ENCODE measurements at regions not wholly inside any gene's neighbourhood (a gene's known extent, or its start where the extent isn't known, plus 50 kb on each side); places are given as distances from the start of the nearest gene placed in this dataset.

- no peak for TF ChIP-seq POLR2AphosphoS5 (IDR thresholded peaks at IDR 0.05)
- TF ChIP-seq EP300 (IDR thresholded peaks at IDR 0.05): no peak
- no peak for TF ChIP-seq POLR2A (IDR thresholded peaks at IDR 0.05)
- TF ChIP-seq, protein P1, sequence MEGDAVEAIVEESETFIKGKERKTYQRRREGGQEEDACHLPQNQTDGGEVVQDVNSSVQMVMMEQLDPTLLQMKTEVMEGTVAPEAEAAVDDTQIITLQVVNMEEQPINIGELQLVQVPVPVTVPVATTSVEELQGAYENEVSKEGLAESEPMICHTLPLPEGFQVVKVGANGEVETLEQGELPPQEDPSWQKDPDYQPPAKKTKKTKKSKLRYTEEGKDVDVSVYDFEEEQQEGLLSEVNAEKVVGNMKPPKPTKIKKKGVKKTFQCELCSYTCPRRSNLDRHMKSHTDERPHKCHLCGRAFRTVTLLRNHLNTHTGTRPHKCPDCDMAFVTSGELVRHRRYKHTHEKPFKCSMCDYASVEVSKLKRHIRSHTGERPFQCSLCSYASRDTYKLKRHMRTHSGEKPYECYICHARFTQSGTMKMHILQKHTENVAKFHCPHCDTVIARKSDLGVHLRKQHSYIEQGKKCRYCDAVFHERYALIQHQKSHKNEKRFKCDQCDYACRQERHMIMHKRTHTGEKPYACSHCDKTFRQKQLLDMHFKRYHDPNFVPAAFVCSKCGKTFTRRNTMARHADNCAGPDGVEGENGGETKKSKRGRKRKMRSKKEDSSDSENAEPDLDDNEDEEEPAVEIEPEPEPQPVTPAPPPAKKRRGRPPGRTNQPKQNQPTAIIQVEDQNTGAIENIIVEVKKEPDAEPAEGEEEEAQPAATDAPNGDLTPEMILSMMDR (IDR thresholded peaks at IDR 0.05): no peak
- H3K9me3 ChIP-seq: no peaks in the 10 kb centered on the region
- no peaks in the 10 kb centered on the region for H3K4me1 ChIP-seq
- no peaks in the 10 kb centered on the region for H3K27me3 ChIP-seq
- no peak overlapping the region for H3K4me3 ChIP-seq
- H3K36me3 ChIP-seq: no peaks in the 10 kb centered on the region
- ATAC-seq: no peak
- H3K27ac ChIP-seq: no peak overlapping the region
These were observed 642.3 kb upstream of the SYT4 start for GRCh38 chr18:43919551-43919950.

GRCh38 chr18:43931439-43931838 lies 654.1 kb upstream of the SYT4 start:
- no peak overlapping the region for H3K27ac ChIP-seq
- WGBS, 2 donors (ENCODE audit: low coverage in 1 of 2): 68 to 81% methylated on average over 3 of the region's 3 CpGs
- ATAC-seq: peak; percentile 46

DNA sequence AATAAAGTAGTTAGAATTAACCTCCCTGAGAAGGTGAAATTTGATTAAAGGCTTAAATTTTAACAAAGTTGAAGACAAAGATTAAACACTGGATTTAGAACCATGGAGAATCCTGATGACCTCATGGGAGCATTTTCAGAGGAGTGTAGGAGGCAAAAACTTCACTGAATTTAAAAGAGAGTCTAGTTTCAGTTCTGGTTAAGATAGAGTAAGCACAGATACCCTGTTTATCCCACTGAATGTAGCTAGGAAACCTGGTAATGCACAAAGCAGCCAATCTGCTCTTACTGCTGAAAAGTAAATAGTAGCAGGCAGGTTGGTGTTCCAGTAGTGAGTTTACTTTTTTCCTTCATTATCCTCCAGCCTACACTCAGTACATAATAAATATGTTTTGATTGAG lies 654.9 kb upstream of the SYT4 start:
- ATAC-seq: no peak

More at GRCh38 chr18:43931439-43931838, 654.1 kb upstream of the SYT4 start:
- H3K4me1 ChIP-seq: peaks cover 0 to 21% (median 0%) of the 10 kb centered on the region in 3 donors
- no peaks in the 10 kb centered on the region for H3K9me3 ChIP-seq
- H3K36me3 ChIP-seq: no peaks in the 10 kb centered on the region
- no peaks in the 10 kb centered on the region for H3K27me3 ChIP-seq
- no peak for TF ChIP-seq POLR2A (IDR thresholded peaks at IDR 0.05)
- TF ChIP-seq EP300 (IDR thresholded peaks at IDR 0.05): no peak
- no peak for TF ChIP-seq POLR2AphosphoS5 (IDR thresholded peaks at IDR 0.05)
- TF ChIP-seq, protein P1 (IDR thresholded peaks at IDR 0.05): no peak
- H3K4me3 ChIP-seq: no peak overlapping the region

GRCh38 chr18:43933177-43933576 lies 655.9 kb upstream of the SYT4 start:
- no peaks in the 10 kb centered on the region for H3K27me3 ChIP-seq
- TF ChIP-seq POLR2A (IDR thresholded peaks at IDR 0.05) (no peak), POLR2AphosphoS5 (IDR thresholded peaks at IDR 0.05) (no peak), EP300 (IDR thresholded peaks at IDR 0.05) (no peak)
- TF ChIP-seq, protein P1 (IDR thresholded peaks at IDR 0.05): no peak
- no peaks in the 10 kb centered on the region for H3K36me3 ChIP-seq
- WGBS, 2 donors (ENCODE audit: low coverage in 1 of 2): 90 to 100% methylated on average over 1 to 3 of the region's 5 CpGs
- no peak overlapping the region for H3K27ac ChIP-seq
- ATAC-seq: no peak
- no peaks in the 10 kb centered on the region for H3K9me3 ChIP-seq
- no peak overlapping the region for H3K4me3 ChIP-seq
- peaks cover 0 to 21% (median 0%) of the 10 kb centered on the region in 3 donors for H3K4me1 ChIP-seq

More for the DNA sequence above, 654.9 kb upstream of the SYT4 start:
- Histone ChIP-seq H3K9me3 (no peaks in the 10 kb centered on the region), H3K27me3 (no peaks in the 10 kb centered on the region), H3K27ac (peak overlapping the region in 2 of 4 donors; percentile 18 to 29), H3K4me3 (no peak overlapping the region), H3K36me3 (no peaks in the 10 kb centered on the region), H3K4me1 (peaks cover 0 to 21% (median 0%) of the 10 kb centered on the region in 3 donors)
- TF ChIP-seq EP300 (IDR thresholded peaks at IDR 0.05): no peak
- TF ChIP-seq POLR2A (IDR thresholded peaks at IDR 0.05): no peak
- TF ChIP-seq POLR2AphosphoS5 (IDR thresholded peaks at IDR 0.05): no peak
- TF ChIP-seq, protein P1 (IDR thresholded peaks at IDR 0.05): no peak

DNA sequence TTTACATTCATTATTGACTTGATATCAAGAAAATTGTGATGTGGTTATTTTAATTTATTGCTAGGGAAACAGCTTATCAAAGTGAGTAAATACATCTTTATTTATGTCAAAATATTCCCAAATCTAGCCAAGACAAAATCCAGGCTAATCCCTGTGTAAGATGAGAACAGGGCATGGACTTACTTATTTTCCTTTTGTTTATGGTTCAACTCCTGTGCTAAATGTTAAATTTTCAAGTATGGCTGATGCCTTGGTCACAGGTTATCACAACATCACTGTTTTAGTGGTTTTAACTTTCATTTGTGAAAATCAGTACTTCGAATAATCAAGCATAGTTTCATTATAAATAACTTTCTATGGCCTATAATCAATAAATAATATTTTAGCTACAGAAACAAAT lies 657.0 kb upstream of the SYT4 start:
- no peaks in the 10 kb centered on the region for H3K27me3 ChIP-seq
- H3K4me1 ChIP-seq: peaks cover 0 to 21% (median 0%) of the 10 kb centered on the region in 3 donors
- no peak for ATAC-seq
- WGBS, 2 donors (ENCODE audit: low coverage in 1 of 2): 10 to 59% methylated on average over 1 of the region's 1 CpG
- H3K4me3 ChIP-seq: no peak overlapping the region
- peak overlapping the region in 1 of 4 donors; percentile 46 for H3K27ac ChIP-seq
- no peaks in the 10 kb centered on the region for H3K9me3 ChIP-seq
- TF ChIP-seq, protein P1 (IDR thresholded peaks at IDR 0.05): no peak
- TF ChIP-seq POLR2AphosphoS5 (IDR thresholded peaks at IDR 0.05) (no peak), EP300 (IDR thresholded peaks at IDR 0.05) (no peak), POLR2A (IDR thresholded peaks at IDR 0.05) (no peak)
- no peaks in the 10 kb centered on the region for H3K36me3 ChIP-seq

All from gastroesophageal sphincter (tissue), 4 donors.